ENCODE measurements at regions not wholly inside any gene's neighbourhood (a gene's known extent, or its start where the extent isn't known, plus 50 kb on each side); places are given as distances from the start of the nearest gene placed in this dataset.
A peak's percentile ranks its signal among the peaks of the same experiment; 100 is the strongest.

DNA sequence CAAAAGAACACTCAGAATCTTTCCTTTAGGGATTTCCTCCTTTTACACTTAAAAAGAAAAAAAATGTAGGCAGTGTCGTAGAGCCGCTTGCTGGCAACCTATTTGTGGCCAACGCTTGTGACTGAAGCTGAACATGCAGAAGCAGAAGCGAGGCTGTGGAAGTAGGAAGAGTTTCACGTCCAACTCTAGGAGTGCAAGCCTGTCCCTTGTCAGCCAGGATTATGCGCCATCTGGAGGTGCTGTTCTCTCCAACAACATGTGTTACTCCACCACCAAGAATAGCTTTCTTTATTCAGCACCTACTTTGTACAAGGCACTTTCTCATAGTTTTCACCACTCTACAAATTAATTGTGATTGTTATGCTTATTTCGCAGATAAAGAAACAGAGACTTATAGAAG, 223.2 kb upstream of the LMCD1 start:
- TF ChIP-seq, protein P1, sequence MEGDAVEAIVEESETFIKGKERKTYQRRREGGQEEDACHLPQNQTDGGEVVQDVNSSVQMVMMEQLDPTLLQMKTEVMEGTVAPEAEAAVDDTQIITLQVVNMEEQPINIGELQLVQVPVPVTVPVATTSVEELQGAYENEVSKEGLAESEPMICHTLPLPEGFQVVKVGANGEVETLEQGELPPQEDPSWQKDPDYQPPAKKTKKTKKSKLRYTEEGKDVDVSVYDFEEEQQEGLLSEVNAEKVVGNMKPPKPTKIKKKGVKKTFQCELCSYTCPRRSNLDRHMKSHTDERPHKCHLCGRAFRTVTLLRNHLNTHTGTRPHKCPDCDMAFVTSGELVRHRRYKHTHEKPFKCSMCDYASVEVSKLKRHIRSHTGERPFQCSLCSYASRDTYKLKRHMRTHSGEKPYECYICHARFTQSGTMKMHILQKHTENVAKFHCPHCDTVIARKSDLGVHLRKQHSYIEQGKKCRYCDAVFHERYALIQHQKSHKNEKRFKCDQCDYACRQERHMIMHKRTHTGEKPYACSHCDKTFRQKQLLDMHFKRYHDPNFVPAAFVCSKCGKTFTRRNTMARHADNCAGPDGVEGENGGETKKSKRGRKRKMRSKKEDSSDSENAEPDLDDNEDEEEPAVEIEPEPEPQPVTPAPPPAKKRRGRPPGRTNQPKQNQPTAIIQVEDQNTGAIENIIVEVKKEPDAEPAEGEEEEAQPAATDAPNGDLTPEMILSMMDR (conservative IDR thresholded peaks at IDR 0.05; ENCODE audit: low read depth, low read length), result peak; percentile 47
- no peak for TF ChIP-seq EZH2 (IDR thresholded peaks at IDR 0.05; ENCODE audit: borderline replicate concordance, low read depth, low read length, poor library complexity, severe bottlenecking)

All from A673 (cell line).